Fibroblast of lung (primary cell): ENCODE measurements at regions not wholly inside any gene's neighbourhood (a gene's known extent, or its start where the extent isn't known, plus 50 kb on each side); places are given as distances from the start of the nearest gene placed in this dataset.

Source experiments
- DNase-seq, 2 donors: peaks; one replicate each; pipeline versions ENCODE4 v3.0.0 to v3.0.0-alpha.2; 2010; ENCODE audit warnings: low read depth in 2 of 2
- H2AFZ ChIP-seq: 2 replicates; pipeline ENCODE4 v1.5.1; 2012; ENCODE audit warnings: low read length, control low read depth, inconsistent platforms
- H3K27ac ChIP-seq: 2 replicates; pipeline ENCODE4 v1.5.1; 2011; ENCODE audit warnings: low read length, control low read depth; ENCODE audit not compliant: insufficient read depth
- H3K27me3 ChIP-seq: 2 replicates; pipeline ENCODE4 v1.5.1; 2011; ENCODE audit warnings: mild to moderate bottlenecking, low read length; ENCODE audit not compliant: control insufficient read depth, insufficient read depth
- H3K36me3 ChIP-seq: 2 replicates; pipeline ENCODE4 v1.5.1; 2011; ENCODE audit warnings: low read length; ENCODE audit not compliant: control insufficient read depth, insufficient read depth
- H3K4me1 ChIP-seq: 2 replicates; pipeline ENCODE4 v1.5.1; 2011; ENCODE audit warnings: low read length; ENCODE audit not compliant: control insufficient read depth, insufficient read depth; ENCODE audit errors: extremely low read depth
- H3K4me2 ChIP-seq: 2 replicates; pipeline ENCODE4 v1.5.1; 2011; ENCODE audit warnings: low read length, control low read depth; ENCODE audit not compliant: insufficient read depth; ENCODE audit errors: extremely low read depth
- H3K4me3 ChIP-seq, 4 experiments: fragments of 200-600 bp in 1 of 4; sonication (generic) in 1 of 4; replicated peaks in 1 of 4; 2 replicates each; pipeline ENCODE4 v1.5.1; 2011 to 2016; ENCODE audit warnings: low read length in 4 of 4, low read depth in 3 of 4, mild to moderate bottlenecking in 3 of 4, control low read depth in 2 of 4, inconsistent platforms in 1 of 4, mixed read lengths in 1 of 4; ENCODE audit not compliant: insufficient read depth in 1 of 4; ENCODE audit errors: control extremely low read depth in 1 of 4
- H3K79me2 ChIP-seq: 2 replicates; pipeline ENCODE4 v1.5.1; 2012; ENCODE audit warnings: mild to moderate bottlenecking, low read length, inconsistent platforms; ENCODE audit not compliant: control insufficient read depth, insufficient read depth
- H3K9ac ChIP-seq: 2 replicates; pipeline ENCODE4 v1.5.1; 2011; ENCODE audit warnings: mild to moderate bottlenecking, low read length, control low read depth; ENCODE audit not compliant: insufficient read depth
- H3K9me3 ChIP-seq: 2 replicates; pipeline ENCODE4 v1.5.1; 2012; ENCODE audit warnings: low read depth, low read length; ENCODE audit not compliant: control insufficient read depth, insufficient read depth
- H4K20me1 ChIP-seq: 2 replicates; pipeline ENCODE4 v1.5.1; 2011; ENCODE audit warnings: low read length; ENCODE audit not compliant: control insufficient read depth, insufficient read depth; ENCODE audit errors: extremely low read depth
- EZH2 ChIP-seq: IDR thresholded peaks from 2 replicates; pipeline ENCODE4 v1.5.1; 2012; ENCODE audit warnings: low read length, control low read depth, mild to moderate bottlenecking; ENCODE audit errors: missing control alignments
- TF ChIP-seq, protein P1 (sequence below), 2 donors: IDR thresholded peaks in 1 of 2; conservative IDR thresholded peaks in 1 of 2; 1 replicate in 1 of 2; 2 replicates in 1 of 2; pipeline ENCODE4 v1.5.1; 2011 to 2012; ENCODE audit warnings: low read length in 2 of 2, control low read depth in 1 of 2, inconsistent platforms in 1 of 2, low read depth in 1 of 2, mild to moderate bottlenecking in 1 of 2

DNA sequence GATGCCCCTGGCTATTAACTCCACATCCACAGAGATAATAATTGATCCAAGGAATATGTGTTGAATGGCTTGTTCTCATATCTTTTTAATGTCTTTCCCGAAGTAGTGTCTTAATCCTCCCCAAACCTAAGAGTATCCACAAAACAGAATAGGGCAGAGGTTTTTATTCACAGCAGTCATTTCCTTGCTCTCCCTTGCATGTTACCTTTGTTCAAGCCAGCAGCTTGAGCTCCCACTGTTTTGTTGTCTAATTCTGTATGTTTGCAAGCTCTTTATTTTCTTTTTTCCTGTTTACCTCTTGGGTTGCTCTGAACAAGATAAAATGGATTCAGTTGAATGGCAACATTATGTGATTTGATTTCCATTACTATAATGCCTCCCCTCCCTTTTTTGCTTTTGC lies 308.6 kb upstream of the ZP4 start:
- Histone ChIP-seq H3K27ac (no peak overlapping the region), H3K4me2 (no peak overlapping the region), H3K4me3 (no peak overlapping the region), H3K27me3 (no peaks in the 10 kb centered on the region), H4K20me1 (no peaks in the 10 kb centered on the region), H2AFZ (no peak overlapping the region), H3K9me3 (no peaks in the 10 kb centered on the region), H3K36me3 (no peaks in the 10 kb centered on the region), H3K79me2 (no peaks in the 10 kb centered on the region), H3K4me1 (no peaks in the 10 kb centered on the region), H3K9ac (no peak overlapping the region)
- DNase-seq = no peak
- TF ChIP-seq, protein P1, sequence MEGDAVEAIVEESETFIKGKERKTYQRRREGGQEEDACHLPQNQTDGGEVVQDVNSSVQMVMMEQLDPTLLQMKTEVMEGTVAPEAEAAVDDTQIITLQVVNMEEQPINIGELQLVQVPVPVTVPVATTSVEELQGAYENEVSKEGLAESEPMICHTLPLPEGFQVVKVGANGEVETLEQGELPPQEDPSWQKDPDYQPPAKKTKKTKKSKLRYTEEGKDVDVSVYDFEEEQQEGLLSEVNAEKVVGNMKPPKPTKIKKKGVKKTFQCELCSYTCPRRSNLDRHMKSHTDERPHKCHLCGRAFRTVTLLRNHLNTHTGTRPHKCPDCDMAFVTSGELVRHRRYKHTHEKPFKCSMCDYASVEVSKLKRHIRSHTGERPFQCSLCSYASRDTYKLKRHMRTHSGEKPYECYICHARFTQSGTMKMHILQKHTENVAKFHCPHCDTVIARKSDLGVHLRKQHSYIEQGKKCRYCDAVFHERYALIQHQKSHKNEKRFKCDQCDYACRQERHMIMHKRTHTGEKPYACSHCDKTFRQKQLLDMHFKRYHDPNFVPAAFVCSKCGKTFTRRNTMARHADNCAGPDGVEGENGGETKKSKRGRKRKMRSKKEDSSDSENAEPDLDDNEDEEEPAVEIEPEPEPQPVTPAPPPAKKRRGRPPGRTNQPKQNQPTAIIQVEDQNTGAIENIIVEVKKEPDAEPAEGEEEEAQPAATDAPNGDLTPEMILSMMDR (conservative IDR thresholded peaks at IDR 0.05 in 1 of 2, IDR thresholded peaks at IDR 0.05 in 1 of 2; ENCODE audit: low read depth in 1 of 2, low read length in 2 of 2) = no peak
- no peak for TF ChIP-seq EZH2

DNA sequence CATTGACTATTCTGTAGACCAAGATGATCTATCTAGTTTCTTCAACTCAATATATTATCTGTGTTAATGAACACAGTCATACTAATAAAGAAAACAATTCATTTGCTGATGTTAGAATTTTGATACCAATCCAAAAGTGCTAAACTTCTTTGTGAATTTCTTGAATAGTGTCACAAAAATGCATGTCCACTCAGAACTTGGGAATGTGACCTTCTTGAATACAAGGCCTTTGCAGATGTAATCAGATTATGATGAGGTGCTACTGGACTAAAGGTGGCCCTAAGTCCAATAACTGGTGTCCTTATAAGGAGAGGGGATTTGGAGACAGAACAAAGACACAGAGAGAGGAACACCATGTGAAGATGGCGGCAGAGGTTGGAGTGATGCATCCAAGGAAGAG lies 305.8 kb upstream of the ZP4 start:
- no peaks in the 10 kb centered on the region for H4K20me1 ChIP-seq
- no peaks in the 10 kb centered on the region for H3K79me2 ChIP-seq
- TF ChIP-seq, protein P1 (conservative IDR thresholded peaks at IDR 0.05 in 1 of 2, IDR thresholded peaks at IDR 0.05 in 1 of 2; ENCODE audit: low read depth in 1 of 2, low read length in 2 of 2) = no peak
- no peak for TF ChIP-seq EZH2
- no peaks in the 10 kb centered on the region for H3K36me3 ChIP-seq
- no peak overlapping the region for H3K9ac ChIP-seq
- H3K4me1 ChIP-seq = no peaks in the 10 kb centered on the region
- DNase-seq = peak in 1 of 2 donors; percentile 56
- H3K9me3 ChIP-seq = no peaks in the 10 kb centered on the region
- H3K4me2 ChIP-seq = no peak overlapping the region
- H3K4me3 ChIP-seq = no peak overlapping the region
- no peak overlapping the region for H2AFZ ChIP-seq
- H3K27ac ChIP-seq = no peak overlapping the region
- H3K27me3 ChIP-seq = no peaks in the 10 kb centered on the region

GRCh38 chr1:238191170-238191569 lies 300.4 kb upstream of the ZP4 start:
- no peak overlapping the region for H2AFZ ChIP-seq
- H3K9me3 ChIP-seq = no peaks in the 10 kb centered on the region
- H3K4me1 ChIP-seq = no peaks in the 10 kb centered on the region
- no peak overlapping the region for H3K9ac ChIP-seq
- no peaks in the 10 kb centered on the region for H3K79me2 ChIP-seq
- H3K4me2 ChIP-seq = no peak overlapping the region
- no peaks in the 10 kb centered on the region for H4K20me1 ChIP-seq
- H3K36me3 ChIP-seq = no peaks in the 10 kb centered on the region
- no peak for DNase-seq
- no peak overlapping the region for H3K27ac ChIP-seq
- TF ChIP-seq EZH2 = no peak
- TF ChIP-seq, protein P1 (conservative IDR thresholded peaks at IDR 0.05 in 1 of 2, IDR thresholded peaks at IDR 0.05 in 1 of 2; ENCODE audit: low read depth in 1 of 2, low read length in 2 of 2) = no peak
- H3K4me3 ChIP-seq = no peak overlapping the region
- H3K27me3 ChIP-seq = no peaks in the 10 kb centered on the region
